GM10266 (cell line): ENCODE measurements at regions not wholly inside any gene's neighbourhood (a gene's known extent, or its start where the extent isn't known, plus 50 kb on each side); places are given as distances from the start of the nearest gene placed in this dataset.

Experiments
- DNase-seq: peaks from one replicate; pipeline ENCODE4 v3.0.0; 2012; ENCODE audit errors: extremely low spot score
- CTCF ChIP-seq: IDR thresholded peaks from 2 replicates; pipeline ENCODE4 v1.5.1; 2012; ENCODE audit warnings: mild to moderate bottlenecking, low read depth; ENCODE audit not compliant: control insufficient read depth, insufficient read depth; ENCODE audit errors: missing control alignments

GRCh38 chr3:18838758-18839157, 309.6 kb upstream of the KCNH8 start:
- TF ChIP-seq CTCF = no peak
- DNase-seq = no peak

- DNase-seq = no peak
- TF ChIP-seq CTCF = no peak
These were observed 311.1 kb upstream of the KCNH8 start for GRCh38 chr3:18837137-18837755.

- no peak for TF ChIP-seq CTCF
- no peak for DNase-seq
These were observed 313.3 kb upstream of the KCNH8 start for GRCh38 chr3:18835021-18835420.

GRCh38 chr3:18830087-18830486, 318.2 kb upstream of the KCNH8 start:
- DNase-seq = no peak

GRCh38 chr3:18828637-18829036, 319.7 kb upstream of the KCNH8 start:
- DNase-seq = no peak
- TF ChIP-seq CTCF = no peak

More at GRCh38 chr3:18830087-18830486, 318.2 kb upstream of the KCNH8 start:
- no peak for TF ChIP-seq CTCF

GRCh38 chr3:18827664-18828063, 320.6 kb upstream of the KCNH8 start:
- no peak for TF ChIP-seq CTCF
- DNase-seq = no peak

- no peak for TF ChIP-seq CTCF
- DNase-seq = no peak
These were observed 322.6 kb upstream of the KCNH8 start for GRCh38 chr3:18825665-18826064.
